Neural progenitor cell (in vitro differentiated cells): ENCODE measurements at regions not wholly inside any gene's neighbourhood (a gene's known extent, or its start where the extent isn't known, plus 50 kb on each side); places are given as distances from the start of the nearest gene placed in this dataset.

Experiments
- EZH2 ChIP-seq: fragments of 200-600 bp; sonication (generic); IDR thresholded peaks from 2 replicates; pipeline ENCODE4 v1.6.1; 2017; ENCODE audit warnings: antibody characterized with exemption, mild to moderate bottlenecking, moderate library complexity
- EZH2phosphoT487 ChIP-seq: fragments of 200-600 bp; sonication (generic); IDR thresholded peaks from 2 replicates; pipeline ENCODE4 v1.6.1; 2017; ENCODE audit warnings: antibody characterized with exemption
- TF ChIP-seq, protein P1 (sequence below): fragments of 200-600 bp; sonication (generic); IDR thresholded peaks from 2 replicates; pipeline ENCODE4 v1.5.1; 2017; ENCODE audit warnings: antibody characterized with exemption, mild to moderate bottlenecking

DNA sequence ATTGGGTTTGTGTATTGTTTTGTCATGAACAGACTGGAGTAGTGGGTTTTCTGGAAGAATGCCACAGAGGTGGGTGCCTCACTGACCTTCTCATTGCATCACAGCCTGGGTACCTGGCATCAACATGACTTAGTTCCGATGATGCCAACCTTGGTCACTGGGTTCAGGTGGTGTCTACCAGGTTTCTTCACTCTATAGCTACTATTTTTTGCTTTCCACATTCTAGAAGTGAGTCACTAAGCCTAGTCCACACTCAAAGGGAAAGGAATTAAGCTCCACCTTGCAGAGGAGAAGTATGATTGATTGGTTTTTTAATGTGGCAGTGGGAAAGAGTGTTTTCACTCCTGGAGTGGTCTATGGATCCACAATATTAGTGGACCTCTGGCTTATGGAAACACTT, 391.9 kb downstream of the DMRT2 start:
- TF ChIP-seq, protein P1, sequence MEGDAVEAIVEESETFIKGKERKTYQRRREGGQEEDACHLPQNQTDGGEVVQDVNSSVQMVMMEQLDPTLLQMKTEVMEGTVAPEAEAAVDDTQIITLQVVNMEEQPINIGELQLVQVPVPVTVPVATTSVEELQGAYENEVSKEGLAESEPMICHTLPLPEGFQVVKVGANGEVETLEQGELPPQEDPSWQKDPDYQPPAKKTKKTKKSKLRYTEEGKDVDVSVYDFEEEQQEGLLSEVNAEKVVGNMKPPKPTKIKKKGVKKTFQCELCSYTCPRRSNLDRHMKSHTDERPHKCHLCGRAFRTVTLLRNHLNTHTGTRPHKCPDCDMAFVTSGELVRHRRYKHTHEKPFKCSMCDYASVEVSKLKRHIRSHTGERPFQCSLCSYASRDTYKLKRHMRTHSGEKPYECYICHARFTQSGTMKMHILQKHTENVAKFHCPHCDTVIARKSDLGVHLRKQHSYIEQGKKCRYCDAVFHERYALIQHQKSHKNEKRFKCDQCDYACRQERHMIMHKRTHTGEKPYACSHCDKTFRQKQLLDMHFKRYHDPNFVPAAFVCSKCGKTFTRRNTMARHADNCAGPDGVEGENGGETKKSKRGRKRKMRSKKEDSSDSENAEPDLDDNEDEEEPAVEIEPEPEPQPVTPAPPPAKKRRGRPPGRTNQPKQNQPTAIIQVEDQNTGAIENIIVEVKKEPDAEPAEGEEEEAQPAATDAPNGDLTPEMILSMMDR = no peak
- no peak for TF ChIP-seq EZH2
- TF ChIP-seq EZH2phosphoT487 = no peak
